Pancreas (tissue), 10 donors: ENCODE measurements at regions not wholly inside any gene's neighbourhood (a gene's known extent, or its start where the extent isn't known, plus 50 kb on each side); places are given as distances from the start of the nearest gene placed in this dataset.

Experiments used
- ATAC-seq, 4 donors: fragments of 200-7000 bp; cut with Tn5 transposase; one replicate each; pipeline versions ENCODE4 v1.8.0 to v1.9.1; 2020; ENCODE audit warnings: mild to moderate bottlenecking in 4 of 4, moderate library complexity in 4 of 4
- DNase-seq, 6 donors: peaks; one replicate each; pipeline ENCODE4 v3.0.0-alpha.2; 2020
- FAIRE-seq: peaks from 2 replicates; lab custom pipeline; 2012; peaks lifted over from hg19 to GRCh38; lab: Jason Lieb, UNC
- H3K27ac ChIP-seq, 4 donors: fragments of 200-600 bp; sonication (generic); 1 replicate in 3 of 4; 2 replicates in 1 of 4; pipeline versions ENCODE4 v1.5.0 to v1.8.0; 2020
- H3K27me3 ChIP-seq, 4 donors: fragments of 200-600 bp; one replicate each; pipeline ENCODE4 v1.8.0; 2021
- H3K36me3 ChIP-seq, 3 donors: fragments of 200-600 bp; sonication (generic) in 1 of 3; one replicate each; pipeline versions ENCODE4 v1.5.0 to v1.8.0; 2020 to 2021
- H3K4me1 ChIP-seq, 3 donors: fragments of 200-600 bp; one replicate each; pipeline ENCODE4 v1.8.0; 2021
- H3K4me3 ChIP-seq, 4 donors: fragments of 200-600 bp; sonication (generic) in 2 of 4; one replicate each; pipeline versions ENCODE4 v1.5.0 to v1.8.0; 2020 to 2021
- H3K9me3 ChIP-seq, 4 donors: fragments of 200-600 bp; one replicate each; pipeline ENCODE4 v1.8.0; 2021
- WGBS, 2 donors: extraction: QIAGEN DNeasy Blood & Tissue Kit; methylation state at CpG; one replicate each; pipeline ENCODE4 v1.1.7; 2013; 5-methylcytosine and 5-hydroxymethylcytosine counted together
- intact Hi-C, 3 donors: fragments of 100-400 bp; cut with DNase I; formaldehyde crosslinking; loops; one replicate each; pipeline versions ENCODE4 v1.11.1 to v1.14.2; 2022
- TF ChIP-seq, protein P1 (sequence below), 4 donors: fragments of 200-600 bp; sonication (generic) in 3 of 4; IDR thresholded peaks; one replicate each; pipeline versions ENCODE4 v1.5.0 to v1.8.0; 2021; ENCODE audit warnings: antibody characterized with exemption in 4 of 4
- donor health status: healthy with polysubstance abuse.
- donor health status: DM: no; HTN: no; CAD: no; lungs with moderate emphysema.
- donor health status: DM: no; HTN: no; CAD: no.
- donor health status: control.
- donor health status: control.
- donor health status: Bipolar disorder and iron deficiency.
- donor health status: DM: yes; HTN: yes; CAD: no.
- donor health status: DM: no; HTN: no; CAD: no.
- donor health status: DM: no; HTN: no; CAD: no.
- donor health status: DM: yes; HTN: yes; CAD: no.

DNA sequence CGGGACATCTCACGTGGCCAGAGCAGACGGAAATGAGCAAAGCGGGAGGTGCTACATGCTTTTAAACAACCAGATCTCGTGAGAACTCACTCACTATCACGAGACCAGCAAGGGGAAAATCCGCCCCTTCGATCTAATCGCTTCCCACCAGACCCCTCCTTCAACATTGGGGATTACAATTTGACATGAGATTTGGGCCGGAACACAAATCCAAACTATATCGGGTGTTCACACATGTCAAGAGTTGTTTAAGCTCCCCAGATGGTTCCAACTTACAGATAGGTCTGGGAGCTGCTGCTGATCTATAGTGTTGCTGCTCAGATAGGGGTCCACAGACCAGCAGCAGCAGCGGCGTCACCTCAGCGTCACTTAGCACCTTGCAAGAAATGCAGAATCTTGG, 194.9 kb downstream of the GPAM start:
- Histone ChIP-seq H3K4me1 (no peaks in the 10 kb centered on the region), H3K4me3 (no peak overlapping the region), H3K36me3 (no peaks in the 10 kb centered on the region), H3K9me3 (no peaks in the 10 kb centered on the region), H3K27me3 (no peaks in the 10 kb centered on the region), H3K27ac (no peak overlapping the region)
- intact Hi-C loops, result no loop called here
- ATAC-seq (no peak), DNase-seq (no peak), FAIRE-seq (no peak)
- TF ChIP-seq, protein P1, sequence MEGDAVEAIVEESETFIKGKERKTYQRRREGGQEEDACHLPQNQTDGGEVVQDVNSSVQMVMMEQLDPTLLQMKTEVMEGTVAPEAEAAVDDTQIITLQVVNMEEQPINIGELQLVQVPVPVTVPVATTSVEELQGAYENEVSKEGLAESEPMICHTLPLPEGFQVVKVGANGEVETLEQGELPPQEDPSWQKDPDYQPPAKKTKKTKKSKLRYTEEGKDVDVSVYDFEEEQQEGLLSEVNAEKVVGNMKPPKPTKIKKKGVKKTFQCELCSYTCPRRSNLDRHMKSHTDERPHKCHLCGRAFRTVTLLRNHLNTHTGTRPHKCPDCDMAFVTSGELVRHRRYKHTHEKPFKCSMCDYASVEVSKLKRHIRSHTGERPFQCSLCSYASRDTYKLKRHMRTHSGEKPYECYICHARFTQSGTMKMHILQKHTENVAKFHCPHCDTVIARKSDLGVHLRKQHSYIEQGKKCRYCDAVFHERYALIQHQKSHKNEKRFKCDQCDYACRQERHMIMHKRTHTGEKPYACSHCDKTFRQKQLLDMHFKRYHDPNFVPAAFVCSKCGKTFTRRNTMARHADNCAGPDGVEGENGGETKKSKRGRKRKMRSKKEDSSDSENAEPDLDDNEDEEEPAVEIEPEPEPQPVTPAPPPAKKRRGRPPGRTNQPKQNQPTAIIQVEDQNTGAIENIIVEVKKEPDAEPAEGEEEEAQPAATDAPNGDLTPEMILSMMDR (IDR thresholded peaks at IDR 0.05), result no peak
- 68 to 77% methylated on average over 14 of the region's 14 CpGs for WGBS, 2 donors

DNA sequence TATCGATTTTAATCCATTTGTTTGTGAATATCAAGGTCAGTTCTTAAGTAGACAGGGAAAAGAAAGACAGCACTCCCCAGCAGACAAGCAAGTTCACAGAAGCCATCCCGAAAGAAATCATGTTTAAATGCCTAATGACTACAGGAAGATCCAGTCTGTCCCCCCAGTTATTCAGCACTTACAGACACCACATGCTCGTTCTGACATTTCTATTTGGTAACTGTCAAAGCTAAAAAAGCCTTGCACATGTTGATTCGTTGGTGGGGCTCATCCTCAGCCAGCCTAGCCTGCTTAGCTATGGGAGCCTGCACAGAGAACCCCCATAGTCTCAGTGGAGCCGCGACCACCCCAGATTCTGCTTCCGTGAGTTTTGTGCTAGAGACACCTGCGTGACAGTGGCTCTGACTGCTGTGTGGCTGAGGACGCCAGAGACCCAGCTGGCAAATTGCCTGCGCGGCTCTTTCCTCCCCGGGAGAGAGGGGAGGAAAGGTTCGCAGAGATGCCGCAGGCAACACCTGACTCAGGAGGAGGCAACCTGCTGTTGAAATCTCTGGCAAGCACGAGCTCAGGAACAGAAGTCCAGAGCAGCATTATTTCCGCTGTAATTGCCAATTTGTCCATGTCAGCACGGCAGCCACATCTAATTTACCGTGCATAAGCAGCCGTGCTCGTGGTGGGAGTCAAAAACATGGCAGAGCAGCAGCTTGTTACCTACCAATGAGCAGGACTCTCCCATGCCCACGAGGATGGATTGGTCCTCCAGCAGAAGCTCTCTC, 194.2 kb downstream of the GPAM start:
- DNase-seq (peak in 1 of 6 donors; percentile 17), FAIRE-seq (no peak), ATAC-seq (no peak)
- Histone ChIP-seq H3K4me3 (no peak overlapping the region), H3K27me3 (no peaks in the 10 kb centered on the region), H3K27ac (no peak overlapping the region), H3K9me3 (no peaks in the 10 kb centered on the region), H3K36me3 (no peaks in the 10 kb centered on the region), H3K4me1 (no peaks in the 10 kb centered on the region)
- 37 to 50% methylated on average over 21 of the region's 21 CpGs for WGBS, 2 donors
- intact Hi-C loops, result no loop called here
- TF ChIP-seq, protein P1 (IDR thresholded peaks at IDR 0.05), result no peak

DNA sequence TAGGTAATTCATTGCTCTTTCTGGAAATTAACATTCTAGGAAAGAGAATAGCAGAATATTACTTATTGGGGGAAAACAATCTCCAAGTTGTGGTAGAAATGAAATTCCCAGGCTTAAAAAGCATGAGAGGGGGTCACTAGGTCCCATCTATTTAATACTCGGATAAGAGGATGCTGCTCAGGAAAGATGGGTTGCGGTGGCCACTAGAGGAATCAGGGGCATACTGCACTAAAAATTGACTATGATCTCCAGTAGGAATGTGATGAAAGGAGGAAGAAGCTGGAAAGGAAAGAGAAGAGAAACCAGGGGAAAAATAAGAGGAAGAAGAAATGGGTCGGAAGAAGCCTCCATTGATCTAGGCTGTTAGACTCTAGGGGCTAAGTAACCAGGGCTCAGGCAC, 192.8 kb downstream of the GPAM start:
- DNase-seq, result no peak
- Histone ChIP-seq H3K27ac (no peak overlapping the region), H3K27me3 (no peaks in the 10 kb centered on the region), H3K4me3 (no peak overlapping the region), H3K9me3 (no peaks in the 10 kb centered on the region), H3K36me3 (no peaks in the 10 kb centered on the region), H3K4me1 (no peaks in the 10 kb centered on the region)
- no peak for ATAC-seq
- intact Hi-C loops, result no loop called here
- no peak for FAIRE-seq
- TF ChIP-seq, protein P1 (IDR thresholded peaks at IDR 0.05), result no peak
- WGBS, 2 donors, result 60 to 72% methylated on average over 3 of the region's 3 CpGs

DNA sequence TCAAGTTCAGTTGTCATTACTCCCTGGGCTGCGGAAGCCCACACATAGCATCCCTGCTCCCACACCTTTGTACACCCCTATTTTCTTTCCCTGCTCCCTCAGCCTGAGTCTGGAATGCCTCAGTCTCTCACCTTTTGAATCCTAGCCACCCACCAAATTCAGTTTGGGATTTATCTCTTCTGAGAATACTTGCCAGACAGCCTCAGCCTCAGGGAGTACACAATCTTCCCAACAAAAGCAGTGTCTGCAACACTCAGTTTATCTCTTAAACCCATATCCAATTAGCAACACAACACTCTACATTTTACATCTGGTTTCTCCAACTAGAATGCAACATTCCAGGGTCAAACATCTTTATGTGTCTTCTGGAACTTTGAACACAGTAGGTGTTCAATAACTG, 190.2 kb downstream of the GPAM start:
- FAIRE-seq (no peak), DNase-seq (no peak), ATAC-seq (no peak)
- Histone ChIP-seq H3K27ac (no peak overlapping the region), H3K4me1 (no peaks in the 10 kb centered on the region), H3K27me3 (no peaks in the 10 kb centered on the region), H3K9me3 (no peaks in the 10 kb centered on the region), H3K36me3 (no peaks in the 10 kb centered on the region), H3K4me3 (no peak overlapping the region)
- TF ChIP-seq, protein P1 (IDR thresholded peaks at IDR 0.05), result no peak
- WGBS, 2 donors, result 84 to 100% methylated on average over 1 of the region's 1 CpG
- intact Hi-C loops, result no loop called here

DNA sequence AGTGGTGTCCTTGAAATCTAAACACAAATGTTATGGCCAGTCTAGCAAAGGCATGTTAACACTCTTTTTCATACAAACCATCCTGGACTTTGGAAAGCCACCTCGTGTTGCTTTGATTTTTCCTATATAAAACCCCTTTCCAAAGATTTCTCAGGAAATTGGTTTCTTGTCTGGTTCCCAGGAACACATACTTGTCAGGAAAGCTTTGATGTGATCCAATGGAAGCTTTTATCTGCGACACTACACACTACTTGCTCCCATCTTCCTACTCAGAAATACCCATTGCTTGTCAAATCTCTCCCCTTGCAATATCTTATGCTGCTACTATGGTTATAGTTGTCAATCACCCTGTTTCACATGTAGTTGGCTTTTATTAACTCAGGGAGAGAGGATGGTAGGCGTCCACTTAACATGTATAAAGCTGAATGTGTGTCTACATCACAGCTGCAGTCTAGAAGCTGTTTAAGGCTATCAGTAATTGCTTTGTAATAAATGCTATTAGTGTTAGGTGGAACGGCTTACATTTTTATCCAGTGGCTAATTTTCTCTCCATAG, 189.6 kb downstream of the GPAM start:
- no peak overlapping the region for H3K4me3 ChIP-seq
- H3K36me3 ChIP-seq, result no peaks in the 10 kb centered on the region
- no peak overlapping the region for H3K27ac ChIP-seq
- TF ChIP-seq, protein P1 (IDR thresholded peaks at IDR 0.05), result no peak
- H3K4me1 ChIP-seq, result no peaks in the 10 kb centered on the region
- FAIRE-seq (no peak), DNase-seq (no peak), ATAC-seq (no peak)
- H3K27me3 ChIP-seq, result no peaks in the 10 kb centered on the region
- intact Hi-C loops, result no loop called here
- 38 to 53% methylated on average over 4 of the region's 4 CpGs for WGBS, 2 donors
- H3K9me3 ChIP-seq, result no peaks in the 10 kb centered on the region
